Sigmoid colon (tissue), 4 donors: ENCODE measurements at regions not wholly inside any gene's neighbourhood (a gene's known extent, or its start where the extent isn't known, plus 50 kb on each side); places are given as distances from the start of the nearest gene placed in this dataset.

Source experiments
- CTCF ChIP-seq, 4 experiments: fragments of 450-650 bp in 3 of 4; fragments of 200-600 bp in 1 of 4; IDR thresholded peaks; one replicate each; pipeline ENCODE4 v1.5.1; 2016 to 2019; ENCODE audit warnings: antibody characterized with exemption in 4 of 4, mild to moderate bottlenecking in 3 of 4, moderate library complexity in 2 of 4
- EP300 ChIP-seq, 4 donors: sonication (generic); formaldehyde crosslinking; IDR thresholded peaks; one replicate each; pipeline ENCODE4 v1.6.1; 2017; ENCODE audit warnings: antibody characterized with exemption in 4 of 4
- POLR2A ChIP-seq, 2 donors: fragments of 450-650 bp; IDR thresholded peaks; one replicate each; pipeline ENCODE4 v1.6.1; 2016; ENCODE audit warnings: antibody characterized with exemption in 2 of 2, mild to moderate bottlenecking in 2 of 2, moderate library complexity in 2 of 2
- POLR2AphosphoS5 ChIP-seq, 4 donors: sonication (generic); formaldehyde crosslinking; IDR thresholded peaks; one replicate each; pipeline ENCODE4 v1.6.1; 2017; ENCODE audit warnings: antibody characterized with exemption in 4 of 4

- no peak for TF ChIP-seq POLR2A (IDR thresholded peaks at IDR 0.05)
- no peak for TF ChIP-seq CTCF (IDR thresholded peaks at IDR 0.05)
- no peak for TF ChIP-seq EP300 (IDR thresholded peaks at IDR 0.05)
- TF ChIP-seq POLR2AphosphoS5 (IDR thresholded peaks at IDR 0.05), result no peak
Measured at GRCh38 chr13:84200971-84201370, 318.7 kb upstream of the SLITRK1 start.
